ENCODE measurements at regions not wholly inside any gene's neighbourhood (a gene's known extent, or its start where the extent isn't known, plus 50 kb on each side); places are given as distances from the start of the nearest gene placed in this dataset.

- no peak for TF ChIP-seq Cebpa-rat (IDR thresholded peaks at IDR 0.05)
- no peak overlapping the region for H3K4me3 ChIP-seq
- no peaks in the 10 kb centered on the region for H3K9me3 ChIP-seq
- no peak overlapping the region for H3K27ac ChIP-seq
- H3K9ac ChIP-seq = no peak overlapping the region
- H3K4me1 ChIP-seq = no peaks in the 10 kb centered on the region
- H3K4me2 ChIP-seq = no peak overlapping the region
- no peaks in the 10 kb centered on the region for H3K36me3 ChIP-seq
- H3K27me3 ChIP-seq = no peaks in the 10 kb centered on the region
- no peaks in the 10 kb centered on the region for H4K20me1 ChIP-seq
Observed at GRCh38 chr2:196442211-196442610, 197.3 kb upstream of the CCDC150 start.

- no peak overlapping the region for H3K4me3 ChIP-seq
- no peaks in the 10 kb centered on the region for H3K36me3 ChIP-seq
- H4K20me1 ChIP-seq = no peaks in the 10 kb centered on the region
- TF ChIP-seq Cebpa-rat (IDR thresholded peaks at IDR 0.05) = no peak
- H3K9ac ChIP-seq = no peak overlapping the region
- H3K9me3 ChIP-seq = no peaks in the 10 kb centered on the region
- H3K4me2 ChIP-seq = no peak overlapping the region
- H3K4me1 ChIP-seq = no peaks in the 10 kb centered on the region
- no peak overlapping the region for H3K27ac ChIP-seq
- H3K27me3 ChIP-seq = no peaks in the 10 kb centered on the region
Observed at GRCh38 chr2:196444442-196444841, 195.1 kb upstream of the CCDC150 start.

DNA sequence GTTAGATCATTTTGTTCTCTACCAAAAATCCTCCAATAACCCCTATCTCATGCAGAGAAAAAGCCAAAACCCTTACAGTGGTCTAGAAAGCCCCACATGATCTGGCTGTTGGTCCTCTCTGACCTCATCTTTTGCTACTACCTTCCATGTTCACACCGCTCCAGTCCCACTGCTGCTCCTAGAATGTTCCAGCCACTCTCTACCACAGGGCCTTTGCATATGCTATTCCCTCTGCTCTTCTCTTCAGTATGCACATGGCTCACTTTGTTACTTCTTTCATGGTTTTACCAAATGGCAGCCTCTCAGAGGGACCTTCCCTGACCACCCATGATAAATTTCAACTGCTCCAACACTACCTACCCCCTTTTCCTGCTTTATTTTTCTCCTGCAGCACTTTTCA lies 193.5 kb upstream of the CCDC150 start:
- no peaks in the 10 kb centered on the region for H3K9me3 ChIP-seq
- no peak overlapping the region for H3K27ac ChIP-seq
- H4K20me1 ChIP-seq = no peaks in the 10 kb centered on the region
- no peak overlapping the region for H3K4me3 ChIP-seq
- H3K27me3 ChIP-seq = no peaks in the 10 kb centered on the region
- no peak for TF ChIP-seq Cebpa-rat (IDR thresholded peaks at IDR 0.05)
- no peaks in the 10 kb centered on the region for H3K36me3 ChIP-seq
- no peak overlapping the region for H3K9ac ChIP-seq
- no peaks in the 10 kb centered on the region for H3K4me1 ChIP-seq
- H3K4me2 ChIP-seq = no peak overlapping the region

GRCh38 chr2:196448407-196449079 lies 191.0 kb upstream of the CCDC150 start:
- no peak for TF ChIP-seq Cebpa-rat (IDR thresholded peaks at IDR 0.05)
- H3K36me3 ChIP-seq = no peaks in the 10 kb centered on the region
- no peaks in the 10 kb centered on the region for H3K9me3 ChIP-seq
- H3K27ac ChIP-seq = no peak overlapping the region
- H3K9ac ChIP-seq = no peak overlapping the region
- H3K4me2 ChIP-seq = no peak overlapping the region
- H3K27me3 ChIP-seq = no peaks in the 10 kb centered on the region
- no peaks in the 10 kb centered on the region for H3K4me1 ChIP-seq
- H4K20me1 ChIP-seq = no peaks in the 10 kb centered on the region
- no peak overlapping the region for H3K4me3 ChIP-seq

- H3K4me3 ChIP-seq = no peak overlapping the region
- no peak overlapping the region for H3K27ac ChIP-seq
- H3K9ac ChIP-seq = no peak overlapping the region
- H3K27me3 ChIP-seq = no peaks in the 10 kb centered on the region
- H4K20me1 ChIP-seq = no peaks in the 10 kb centered on the region
- no peak for TF ChIP-seq Cebpa-rat (IDR thresholded peaks at IDR 0.05)
- no peaks in the 10 kb centered on the region for H3K4me1 ChIP-seq
- no peak overlapping the region for H3K4me2 ChIP-seq
- no peaks in the 10 kb centered on the region for H3K9me3 ChIP-seq
- no peaks in the 10 kb centered on the region for H3K36me3 ChIP-seq
Observed at GRCh38 chr2:196449083-196449482, 190.4 kb upstream of the CCDC150 start.

DNA sequence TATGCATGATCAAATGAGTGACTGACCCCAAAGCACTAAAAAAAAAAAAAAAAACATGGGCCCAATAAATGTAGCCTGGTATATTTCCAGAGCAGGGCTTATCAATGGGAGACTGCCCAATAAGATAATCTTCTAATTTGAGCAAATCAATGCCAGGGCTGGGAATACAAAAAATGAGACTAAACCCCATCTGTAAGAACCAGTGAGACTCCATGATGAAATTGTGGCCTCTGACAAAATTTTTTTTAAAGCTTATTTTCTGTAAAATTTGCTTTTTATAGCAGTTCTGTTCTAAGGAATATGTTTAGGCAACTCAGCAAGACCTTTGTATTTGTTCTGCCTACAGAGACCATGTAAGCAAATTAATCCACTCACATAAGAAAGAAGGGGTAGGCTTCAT lies 186.8 kb upstream of the CCDC150 start:
- H3K4me1 ChIP-seq = no peaks in the 10 kb centered on the region
- H3K4me2 ChIP-seq = no peak overlapping the region
- no peak for TF ChIP-seq Cebpa-rat (IDR thresholded peaks at IDR 0.05)

DNA sequence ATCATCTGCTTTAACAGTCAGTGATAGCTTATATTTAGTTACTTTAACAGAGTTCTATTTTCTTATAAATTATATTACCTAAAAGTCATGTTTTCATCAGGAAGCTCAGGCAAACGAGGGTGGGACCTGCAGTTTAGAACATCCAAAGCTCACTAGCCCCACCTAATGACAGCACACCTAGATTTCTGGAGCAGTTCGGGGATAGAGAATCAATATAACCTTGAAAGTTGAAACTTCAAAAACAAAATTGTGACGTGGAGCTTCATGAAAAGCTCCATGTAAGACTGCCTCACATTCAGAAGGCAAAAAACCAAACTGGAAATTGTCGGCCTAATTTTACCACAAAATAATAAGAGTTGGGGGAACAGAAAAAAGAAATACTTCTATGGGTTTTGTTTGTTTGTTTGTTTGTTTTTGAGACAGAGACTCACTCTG lies 185.9 kb upstream of the CCDC150 start:
- Histone ChIP-seq H3K4me2 (no peak overlapping the region), H4K20me1 (no peaks in the 10 kb centered on the region), H3K9ac (no peak overlapping the region), H3K36me3 (no peaks in the 10 kb centered on the region), H3K4me3 (no peak overlapping the region), H3K4me1 (no peaks in the 10 kb centered on the region), H3K27me3 (no peaks in the 10 kb centered on the region), H3K9me3 (no peaks in the 10 kb centered on the region), H3K27ac (no peak overlapping the region)
- TF ChIP-seq Cebpa-rat (IDR thresholded peaks at IDR 0.05) = no peak

More for the DNA sequence above, 186.8 kb upstream of the CCDC150 start:
- Histone ChIP-seq H3K27ac (no peak overlapping the region), H3K4me3 (no peak overlapping the region), H3K9me3 (no peaks in the 10 kb centered on the region), H3K27me3 (no peaks in the 10 kb centered on the region), H3K36me3 (no peaks in the 10 kb centered on the region), H3K9ac (no peak overlapping the region), H4K20me1 (no peaks in the 10 kb centered on the region)

GRCh38 chr2:196454492-196454891 lies 185.0 kb upstream of the CCDC150 start:
- H3K4me3 ChIP-seq = no peak overlapping the region
- no peaks in the 10 kb centered on the region for H3K9me3 ChIP-seq
- H3K27me3 ChIP-seq = no peaks in the 10 kb centered on the region
- H3K9ac ChIP-seq = no peak overlapping the region
- H3K27ac ChIP-seq = no peak overlapping the region
- peaks cover 7% of the 10 kb centered on the region for H3K4me1 ChIP-seq
- no peak for TF ChIP-seq Cebpa-rat (IDR thresholded peaks at IDR 0.05)
- H4K20me1 ChIP-seq = no peaks in the 10 kb centered on the region
- H3K36me3 ChIP-seq = no peaks in the 10 kb centered on the region
- no peak overlapping the region for H3K4me2 ChIP-seq

- H3K27ac ChIP-seq = no peak overlapping the region
- H3K36me3 ChIP-seq = no peaks in the 10 kb centered on the region
- no peak overlapping the region for H3K9ac ChIP-seq
- peaks cover 12% of the 10 kb centered on the region for H3K4me1 ChIP-seq
- no peak overlapping the region for H3K4me3 ChIP-seq
- H4K20me1 ChIP-seq = no peaks in the 10 kb centered on the region
- TF ChIP-seq Cebpa-rat (IDR thresholded peaks at IDR 0.05) = no peak
- no peaks in the 10 kb centered on the region for H3K9me3 ChIP-seq
- H3K4me2 ChIP-seq = peak overlapping the region; percentile 70
- no peaks in the 10 kb centered on the region for H3K27me3 ChIP-seq
Observed at GRCh38 chr2:196459539-196459938, 180.0 kb upstream of the CCDC150 start.

DNA sequence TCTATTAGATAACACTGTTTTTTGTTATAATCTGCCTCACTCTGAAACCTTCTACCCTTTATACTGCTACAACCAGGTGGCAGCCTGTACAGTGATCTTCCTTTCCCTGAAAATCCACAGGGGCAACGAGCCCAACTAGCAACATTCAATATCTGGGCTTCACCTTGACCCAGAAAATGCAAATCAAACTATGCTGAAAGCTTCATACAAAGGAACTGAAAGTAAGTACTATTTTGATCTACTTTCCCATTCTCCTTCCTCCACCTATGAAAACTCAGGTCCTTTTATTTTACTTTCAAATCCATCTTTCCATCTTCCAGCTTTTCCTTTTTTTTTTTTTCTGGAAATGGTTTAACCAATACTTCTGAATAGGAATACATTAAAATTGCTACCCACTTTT lies 175.8 kb upstream of the CCDC150 start:
- H3K4me3 ChIP-seq = no peak overlapping the region
- H3K27ac ChIP-seq = no peak overlapping the region
- H3K36me3 ChIP-seq = no peaks in the 10 kb centered on the region
- H3K9me3 ChIP-seq = no peaks in the 10 kb centered on the region
- peaks cover 12% of the 10 kb centered on the region for H3K4me1 ChIP-seq
- H3K27me3 ChIP-seq = no peaks in the 10 kb centered on the region
- H4K20me1 ChIP-seq = no peaks in the 10 kb centered on the region
- H3K4me2 ChIP-seq = no peak overlapping the region
- no peak for TF ChIP-seq Cebpa-rat (IDR thresholded peaks at IDR 0.05)
- no peak overlapping the region for H3K9ac ChIP-seq

DNA sequence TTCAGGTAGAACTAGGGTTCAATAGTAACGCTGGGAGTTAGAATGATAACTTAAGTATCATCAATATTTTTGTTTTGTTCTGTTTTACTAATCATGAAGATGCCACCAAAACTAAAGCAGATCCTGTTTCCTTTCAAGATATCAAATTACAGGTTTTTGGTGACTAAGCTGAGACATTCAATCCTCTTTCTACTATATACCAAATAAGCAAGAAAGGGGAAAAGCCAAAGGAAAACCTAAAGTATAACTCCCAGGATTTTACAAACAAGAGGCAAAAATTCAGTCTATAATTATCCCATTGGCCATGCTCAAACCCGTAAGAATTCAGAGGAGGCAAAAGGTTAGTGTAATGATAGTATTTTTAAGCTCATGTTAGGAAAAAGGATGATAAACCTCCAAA lies 175.2 kb upstream of the CCDC150 start:
- H3K4me1 ChIP-seq = peaks cover 7% of the 10 kb centered on the region
- H4K20me1 ChIP-seq = no peaks in the 10 kb centered on the region
- no peaks in the 10 kb centered on the region for H3K36me3 ChIP-seq
- no peak overlapping the region for H3K4me3 ChIP-seq
- TF ChIP-seq Cebpa-rat (IDR thresholded peaks at IDR 0.05) = no peak
- H3K27me3 ChIP-seq = no peaks in the 10 kb centered on the region
- H3K9ac ChIP-seq = no peak overlapping the region
- no peak overlapping the region for H3K27ac ChIP-seq
- no peaks in the 10 kb centered on the region for H3K9me3 ChIP-seq
- H3K4me2 ChIP-seq = no peak overlapping the region
